ENCODE measurements at regions not wholly inside any gene's neighbourhood (a gene's known extent, or its start where the extent isn't known, plus 50 kb on each side); places are given as distances from the start of the nearest gene placed in this dataset.

- TF ChIP-seq CSRNP3 (CRISPR knock-in tag; IDR thresholded peaks at IDR 0.05), result peak; percentile 17; the same call in 1 of the 2 replicates
- peak; percentile 93 for TF ChIP-seq ISL1 (CRISPR knock-in tag; IDR thresholded peaks at IDR 0.05)
- TF ChIP-seq ARNTL (CRISPR knock-in tag; IDR thresholded peaks at IDR 0.05; ENCODE audit: borderline replicate concordance, low read depth), result no peak
- no peak for TF ChIP-seq ZFP3 (CRISPR knock-in tag; IDR thresholded peaks at IDR 0.05)
- peak; percentile 51; the same call in 1 of the 2 replicates for TF ChIP-seq ESRRG (CRISPR knock-in tag; IDR thresholded peaks at IDR 0.05)
- TF ChIP-seq OSR1 (CRISPR knock-in tag; IDR thresholded peaks at IDR 0.05), result no peak
- peak; percentile 29; the same call in 1 of the 2 replicates for TF ChIP-seq TOX (CRISPR knock-in tag; IDR thresholded peaks at IDR 0.05; ENCODE audit: borderline replicate concordance)
- 0 out of 2 replicates have a peak, but pooled peaks have one; percentile 19 for TF ChIP-seq ZC3H10 (CRISPR knock-in tag; IDR thresholded peaks at IDR 0.05)
- peak; percentile 66; the same call in 1 of the 2 replicates for TF ChIP-seq CREB5 (CRISPR knock-in tag; IDR thresholded peaks at IDR 0.05; ENCODE audit: low read depth)
- peak; percentile 59; the same call in 1 of the 2 replicates for TF ChIP-seq PATZ1 (CRISPR knock-in tag; IDR thresholded peaks at IDR 0.05; ENCODE audit: borderline replicate concordance)
Observed at GRCh38 chr3:118537454-118537853, 497.2 kb downstream of the IGSF11 start.

Data from SK-N-SH treated with all-trans-retinoic acid at 6 μM for 48 hours (cell line).